ENCODE measurements at regions not wholly inside any gene's neighbourhood (a gene's known extent, or its start where the extent isn't known, plus 50 kb on each side); places are given as distances from the start of the nearest gene placed in this dataset.
"Not testable (repeated sequence)": the region's sequence is repeated elsewhere in the genome, so short reads cannot be mapped to it uniquely, and the experiment has no call there.

DNA sequence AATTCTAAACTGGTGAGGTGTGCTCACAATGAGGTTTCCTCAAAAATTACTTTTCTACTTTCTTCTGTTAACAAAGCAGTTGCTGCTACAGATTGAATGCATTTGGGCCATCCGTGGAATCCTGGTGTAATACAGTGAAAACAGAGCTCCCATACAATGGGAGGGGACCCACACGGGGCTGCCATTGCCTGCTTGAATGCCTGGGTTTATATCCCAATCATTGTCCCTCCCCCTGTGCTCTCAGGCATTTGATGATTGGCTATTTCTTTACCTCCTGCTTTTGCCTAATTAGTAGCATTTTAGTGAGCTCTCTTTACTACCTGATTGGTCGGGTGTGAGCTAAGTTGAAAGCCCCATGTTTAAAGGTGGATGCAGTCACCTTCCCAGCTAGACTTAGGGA, 52.9 kb upstream of the CSF1 start:
- not testable (repeated sequence) for H3K4me1 Mint-ChIP-seq; H3K9me3 ChIP-seq (ENCODE audit: control insufficient read depth in 2 of 2, low read length in 2 of 2); H3K27me3 Mint-ChIP-seq; H3K9me3 Mint-ChIP-seq; H3K27me3 ChIP-seq (ENCODE audit: control insufficient read depth, insufficient read depth, low read length); DNase-seq; H3K4me3 ChIP-seq (ENCODE audit: low read depth, low read length); H3K36me3 Mint-ChIP-seq; H3K4me1 ChIP-seq (ENCODE audit: control insufficient read depth, insufficient read depth, low read length, poor library complexity, severe bottlenecking); H3K27ac ChIP-seq (ENCODE audit: insufficient read depth, low read length, poor library complexity, severe bottlenecking); H3K4me3 Mint-ChIP-seq; ATAC-seq (ENCODE audit: low read depth in 2 of 2); H3K36me3 ChIP-seq (ENCODE audit: control insufficient read depth, insufficient read depth, low read length)
- peak overlapping the region in 1 of 3 donors; percentile 23 for H3K27ac Mint-ChIP-seq

DNA sequence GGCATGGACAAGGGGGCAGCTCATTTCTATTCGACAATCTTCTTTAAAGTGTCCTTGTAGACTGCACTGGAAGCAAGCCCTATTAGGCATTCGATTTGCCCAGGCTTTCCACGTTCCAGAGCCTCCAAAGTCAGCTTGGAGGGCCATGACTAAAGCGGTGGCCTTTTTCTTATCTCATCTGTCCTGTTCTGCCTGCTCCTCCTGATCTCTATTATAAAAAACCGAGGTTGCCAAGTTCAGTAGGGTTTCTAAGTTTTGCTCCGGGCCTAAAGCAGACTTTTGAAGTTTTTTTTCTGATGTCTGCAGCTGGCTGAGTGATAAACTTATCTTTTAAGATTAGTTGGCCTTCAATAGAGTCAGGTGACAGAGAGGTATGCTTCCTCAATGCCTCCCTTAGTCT, 54.7 kb upstream of the CSF1 start:
- not testable (repeated sequence) for H3K36me3 ChIP-seq (ENCODE audit: control insufficient read depth, insufficient read depth, low read length); H3K4me3 ChIP-seq (ENCODE audit: low read depth, low read length); H3K4me1 ChIP-seq (ENCODE audit: control insufficient read depth, insufficient read depth, low read length, poor library complexity, severe bottlenecking); H3K9me3 ChIP-seq (ENCODE audit: control insufficient read depth in 2 of 2, low read length in 2 of 2); H3K27ac Mint-ChIP-seq; H3K4me3 Mint-ChIP-seq; H3K9me3 Mint-ChIP-seq; H3K27me3 ChIP-seq (ENCODE audit: control insufficient read depth, insufficient read depth, low read length); ATAC-seq (ENCODE audit: low read depth in 2 of 2); H3K27me3 Mint-ChIP-seq; H3K4me1 Mint-ChIP-seq; H3K27ac ChIP-seq (ENCODE audit: insufficient read depth, low read length, poor library complexity, severe bottlenecking); DNase-seq; H3K36me3 Mint-ChIP-seq

DNA sequence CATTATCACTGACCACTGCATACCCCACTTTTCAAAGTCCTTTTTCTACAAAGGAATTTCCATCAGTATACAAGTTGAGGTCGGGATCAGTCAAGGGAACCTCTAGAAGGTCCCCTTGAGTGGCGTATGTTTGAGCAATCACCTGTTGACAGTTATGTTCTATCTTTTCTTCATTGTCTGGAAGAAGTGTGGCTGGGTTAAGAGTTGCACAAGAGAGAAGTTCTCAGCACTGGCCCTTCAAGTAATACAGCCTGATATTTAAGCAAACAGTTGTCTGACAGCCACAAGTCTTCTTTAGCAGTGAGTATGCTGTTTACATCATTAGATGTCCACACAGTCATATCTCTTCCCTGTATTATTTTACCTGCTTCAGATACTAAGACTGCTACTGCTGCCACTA, 56.7 kb upstream of the CSF1 start:
- H3K4me3 Mint-ChIP-seq; H3K4me1 Mint-ChIP-seq; ATAC-seq (ENCODE audit: low read depth in 2 of 2); H3K9me3 ChIP-seq (ENCODE audit: control insufficient read depth in 2 of 2, low read length in 2 of 2); H3K27ac ChIP-seq (ENCODE audit: insufficient read depth, low read length, poor library complexity, severe bottlenecking); H3K27me3 Mint-ChIP-seq; H3K4me1 ChIP-seq (ENCODE audit: control insufficient read depth, insufficient read depth, low read length, poor library complexity, severe bottlenecking); H3K4me3 ChIP-seq (ENCODE audit: low read depth, low read length); H3K27me3 ChIP-seq (ENCODE audit: control insufficient read depth, insufficient read depth, low read length); H3K9me3 Mint-ChIP-seq; H3K36me3 Mint-ChIP-seq; DNase-seq; H3K36me3 ChIP-seq (ENCODE audit: control insufficient read depth, insufficient read depth, low read length): not testable (repeated sequence)
- peak overlapping the region in 1 of 3 donors; percentile 27 for H3K27ac Mint-ChIP-seq

DNA sequence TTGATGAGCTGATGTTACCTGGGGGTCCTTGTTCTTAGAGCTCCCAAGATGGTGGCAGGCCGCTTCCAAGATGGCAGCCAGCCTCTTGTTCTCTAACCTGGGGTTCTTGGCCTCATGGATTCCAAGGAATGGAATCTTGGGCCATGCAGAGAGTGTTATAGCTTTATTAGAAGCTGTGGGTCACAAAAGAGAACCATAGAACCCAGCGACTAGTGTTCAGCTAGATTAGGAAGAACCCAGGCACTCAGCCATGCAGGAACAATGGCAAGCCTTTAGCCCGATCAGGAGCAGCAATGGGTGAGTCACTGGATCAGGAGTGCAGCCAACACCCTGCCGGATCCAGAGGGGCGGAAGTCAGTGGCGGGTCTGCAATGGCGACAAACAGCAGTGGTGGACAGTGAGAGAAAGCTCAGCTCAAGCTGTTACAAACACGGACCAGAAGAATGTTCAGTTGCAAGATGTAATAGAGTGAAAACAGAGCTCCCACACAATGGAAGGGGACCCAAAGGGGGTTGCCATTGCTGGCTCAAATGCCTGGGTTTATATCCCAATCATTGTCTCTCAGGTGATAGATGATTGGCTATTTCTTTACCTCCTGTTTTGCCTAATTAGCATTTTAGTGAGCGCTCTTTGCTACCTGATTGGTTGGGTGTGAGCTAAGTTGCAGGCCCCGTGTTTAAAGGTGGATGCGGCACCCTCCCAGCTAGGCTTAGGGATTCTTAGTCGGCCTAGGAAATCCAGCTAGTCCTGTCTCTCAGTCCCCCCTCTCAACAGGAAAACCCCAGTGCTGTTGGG, 58.2 kb upstream of the CSF1 start:
- H3K27me3 Mint-ChIP-seq; H3K27ac Mint-ChIP-seq; H3K27me3 ChIP-seq (ENCODE audit: control insufficient read depth, insufficient read depth, low read length); H3K9me3 ChIP-seq (ENCODE audit: control insufficient read depth in 2 of 2, low read length in 2 of 2); H3K36me3 Mint-ChIP-seq; ATAC-seq (ENCODE audit: low read depth in 2 of 2); DNase-seq; H3K27ac ChIP-seq (ENCODE audit: insufficient read depth, low read length, poor library complexity, severe bottlenecking); H3K4me1 Mint-ChIP-seq; H3K9me3 Mint-ChIP-seq; H3K4me1 ChIP-seq (ENCODE audit: control insufficient read depth, insufficient read depth, low read length, poor library complexity, severe bottlenecking); H3K36me3 ChIP-seq (ENCODE audit: control insufficient read depth, insufficient read depth, low read length); H3K4me3 ChIP-seq (ENCODE audit: low read depth, low read length); H3K4me3 Mint-ChIP-seq: not testable (repeated sequence)

DNA sequence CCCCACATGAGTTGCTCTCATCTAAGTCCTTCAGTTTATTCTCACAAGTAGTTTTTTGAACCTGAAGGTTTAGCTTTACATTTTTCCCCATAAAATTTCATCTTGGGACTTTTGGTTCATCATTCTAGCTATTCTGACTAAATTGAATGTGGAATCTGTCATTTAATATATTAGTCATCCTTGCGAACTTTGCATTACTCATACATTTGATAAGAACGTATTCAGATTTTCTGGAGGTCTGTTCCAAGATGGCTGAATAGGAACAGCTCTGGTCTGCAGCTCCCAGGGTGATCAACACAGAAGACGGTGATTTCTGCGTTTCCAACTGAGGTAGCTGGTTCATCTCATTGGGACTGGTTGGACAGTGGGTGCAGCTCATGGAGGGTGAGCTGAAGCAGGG, 59.8 kb upstream of the CSF1 start:
- H3K36me3 Mint-ChIP-seq = no peaks in the 10 kb centered on the region
- no peak overlapping the region for H3K4me3 Mint-ChIP-seq
- H3K27ac ChIP-seq (ENCODE audit: insufficient read depth, low read length, poor library complexity, severe bottlenecking) = no peak overlapping the region
- no peaks in the 10 kb centered on the region for H3K36me3 ChIP-seq (ENCODE audit: control insufficient read depth, insufficient read depth, low read length)
- H3K9me3 Mint-ChIP-seq = peaks cover 0 to 1% (median 0%) of the 10 kb centered on the region in 7 donors
- DNase-seq (no peak), ATAC-seq (ENCODE audit: low read depth in 2 of 2) (no peak)
- no peak overlapping the region for H3K27ac Mint-ChIP-seq
- H3K27me3 Mint-ChIP-seq = peaks cover 3% of the 10 kb centered on the region
- H3K4me1 Mint-ChIP-seq = peaks cover 0 to 2% (median 0%) of the 10 kb centered on the region in 4 donors
- H3K9me3 ChIP-seq (ENCODE audit: control insufficient read depth in 2 of 2, low read length in 2 of 2) = no peaks in the 10 kb centered on the region
- no peaks in the 10 kb centered on the region for H3K27me3 ChIP-seq (ENCODE audit: control insufficient read depth, insufficient read depth, low read length)
- H3K4me1 ChIP-seq (ENCODE audit: control insufficient read depth, insufficient read depth, low read length, poor library complexity, severe bottlenecking) = no peaks in the 10 kb centered on the region
- H3K4me3 ChIP-seq (ENCODE audit: low read depth, low read length) = no peak overlapping the region

DNA sequence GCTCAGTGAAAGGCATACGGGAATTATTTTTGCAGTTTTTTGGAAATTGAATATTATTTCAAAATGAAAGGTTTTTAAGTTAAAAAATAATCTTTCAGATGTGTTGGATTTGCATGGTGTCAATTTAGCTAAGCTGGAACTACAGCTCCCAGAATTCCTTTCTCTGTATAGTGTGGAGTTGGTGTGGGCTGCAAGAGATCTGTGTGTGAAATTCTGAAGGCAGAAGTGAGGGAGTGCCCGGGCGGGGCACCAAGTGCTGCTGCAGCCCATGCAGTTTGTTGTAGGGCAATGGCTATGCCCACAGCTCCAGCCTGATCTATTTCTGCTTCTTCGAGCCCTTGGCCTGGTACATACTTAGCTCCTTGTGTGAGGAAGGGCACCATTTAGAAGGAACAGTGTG, 60.5 kb upstream of the CSF1 start:
- no peak overlapping the region for H3K27ac ChIP-seq (ENCODE audit: insufficient read depth, low read length, poor library complexity, severe bottlenecking)
- DNase-seq = no peak
- no peak overlapping the region for H3K27ac Mint-ChIP-seq
- H3K4me1 ChIP-seq (ENCODE audit: control insufficient read depth, insufficient read depth, low read length, poor library complexity, severe bottlenecking) = no peaks in the 10 kb centered on the region
- H3K36me3 ChIP-seq (ENCODE audit: control insufficient read depth, insufficient read depth, low read length) = no peaks in the 10 kb centered on the region
- H3K4me3 Mint-ChIP-seq = no peak overlapping the region
- ATAC-seq (ENCODE audit: low read depth in 2 of 2) = no peak
- peaks cover 0 to 1% (median 0%) of the 10 kb centered on the region in 7 donors for H3K9me3 Mint-ChIP-seq
- H3K9me3 ChIP-seq (ENCODE audit: control insufficient read depth in 2 of 2, low read length in 2 of 2) = no peaks in the 10 kb centered on the region
- no peaks in the 10 kb centered on the region for H3K36me3 Mint-ChIP-seq
- H3K4me1 Mint-ChIP-seq = peaks cover 0 to 2% (median 0%) of the 10 kb centered on the region in 4 donors
- H3K4me3 ChIP-seq (ENCODE audit: low read depth, low read length) = no peak overlapping the region
- H3K27me3 ChIP-seq (ENCODE audit: control insufficient read depth, insufficient read depth, low read length) = no peaks in the 10 kb centered on the region
- H3K27me3 Mint-ChIP-seq = peaks cover 5% of the 10 kb centered on the region

DNA sequence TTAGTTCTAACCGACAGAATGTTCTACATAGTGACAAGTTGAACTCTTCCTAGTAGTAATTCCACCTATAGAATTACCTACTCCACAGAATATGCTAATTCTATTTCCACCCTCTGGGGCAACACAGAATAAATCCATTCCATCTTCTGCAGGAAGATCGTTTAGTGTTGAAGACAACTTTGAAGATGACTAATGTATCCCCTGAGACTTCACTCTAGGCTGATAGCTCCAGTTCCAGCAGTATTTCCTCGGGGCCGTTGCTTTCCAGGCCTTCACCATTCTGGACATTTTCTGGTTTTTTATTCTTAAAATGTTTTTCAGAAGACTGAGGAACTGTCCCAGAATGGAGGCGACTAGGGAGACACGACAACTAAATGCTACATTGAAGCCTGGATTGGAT, 61.0 kb upstream of the CSF1 start:
- DNase-seq (no peak), ATAC-seq (ENCODE audit: low read depth in 2 of 2) (no peak)
- no peaks in the 10 kb centered on the region for H3K27me3 ChIP-seq (ENCODE audit: control insufficient read depth, insufficient read depth, low read length)
- Mint-ChIP-seq H3K27me3 (peaks cover 5% of the 10 kb centered on the region), H3K36me3 (no peaks in the 10 kb centered on the region), H3K9me3 (peaks cover 0 to 1% (median 0%) of the 10 kb centered on the region in 7 donors), H3K4me3 (no peak overlapping the region), H3K4me1 (peaks cover 0 to 3% (median 0%) of the 10 kb centered on the region in 4 donors), H3K27ac (peak overlapping the region in 1 of 3 donors; percentile 62)
- H3K27ac ChIP-seq (ENCODE audit: insufficient read depth, low read length, poor library complexity, severe bottlenecking) = no peak overlapping the region
- no peak overlapping the region for H3K4me3 ChIP-seq (ENCODE audit: low read depth, low read length)
- H3K4me1 ChIP-seq (ENCODE audit: control insufficient read depth, insufficient read depth, low read length, poor library complexity, severe bottlenecking) = no peaks in the 10 kb centered on the region
- H3K36me3 ChIP-seq (ENCODE audit: control insufficient read depth, insufficient read depth, low read length) = no peaks in the 10 kb centered on the region
- no peaks in the 10 kb centered on the region for H3K9me3 ChIP-seq (ENCODE audit: control insufficient read depth in 2 of 2, low read length in 2 of 2)

DNA sequence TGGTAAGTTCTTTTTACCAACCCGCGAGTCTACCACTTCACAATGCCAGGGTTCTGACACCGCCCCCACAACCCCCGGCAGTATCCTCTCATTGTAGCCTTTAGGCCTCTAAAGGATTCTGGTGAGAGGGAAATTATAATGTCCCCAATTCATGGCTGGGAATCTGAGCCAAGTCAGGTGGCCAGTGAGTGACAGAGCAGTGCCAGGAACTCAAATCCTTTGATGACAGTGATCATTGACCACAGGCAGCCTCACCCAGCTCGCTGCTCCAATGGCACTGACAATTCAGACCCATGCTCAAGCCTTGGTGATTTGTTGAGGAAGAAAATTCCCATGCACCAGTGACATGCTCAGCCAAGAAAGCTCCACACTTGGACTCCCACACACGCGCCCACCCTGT, 63.4 kb upstream of the CSF1 start:
- no peak for DNase-seq
- no peaks in the 10 kb centered on the region for H3K27me3 ChIP-seq (ENCODE audit: control insufficient read depth, insufficient read depth, low read length)
- no peaks in the 10 kb centered on the region for H3K4me1 ChIP-seq (ENCODE audit: control insufficient read depth, insufficient read depth, low read length, poor library complexity, severe bottlenecking)
- no peak for ATAC-seq (ENCODE audit: low read depth in 2 of 2)
- peaks cover 0 to 2% (median 0%) of the 10 kb centered on the region in 7 donors for H3K9me3 Mint-ChIP-seq
- H3K36me3 ChIP-seq (ENCODE audit: control insufficient read depth, insufficient read depth, low read length) = no peaks in the 10 kb centered on the region
- H3K27ac ChIP-seq (ENCODE audit: insufficient read depth, low read length, poor library complexity, severe bottlenecking) = no peak overlapping the region
- no peak overlapping the region for H3K4me3 Mint-ChIP-seq
- H3K27me3 Mint-ChIP-seq = peaks cover 5% of the 10 kb centered on the region
- no peak overlapping the region for H3K4me3 ChIP-seq (ENCODE audit: low read depth, low read length)
- peaks cover 0 to 6% (median 0%) of the 10 kb centered on the region in 4 donors for H3K4me1 Mint-ChIP-seq
- no peak overlapping the region for H3K27ac Mint-ChIP-seq
- no peaks in the 10 kb centered on the region for H3K9me3 ChIP-seq (ENCODE audit: control insufficient read depth in 2 of 2, low read length in 2 of 2)
- no peaks in the 10 kb centered on the region for H3K36me3 Mint-ChIP-seq

Measured in CD4-positive, CD25-positive, alpha-beta regulatory T cell (primary cell).